Esophagus (tissue), 2 donors: ENCODE measurements at regions not wholly inside any gene's neighbourhood (a gene's known extent, or its start where the extent isn't known, plus 50 kb on each side); places are given as distances from the start of the nearest gene placed in this dataset.

Experiments
- H3K27ac ChIP-seq, 2 donors: one replicate each; pipeline ENCODE4 v1.5.1; 2013; ENCODE audit warnings: low read depth in 2 of 2, mild to moderate bottlenecking in 2 of 2, inconsistent platforms in 1 of 2, low read length in 1 of 2, moderate library complexity in 1 of 2
- H3K27me3 ChIP-seq, 2 donors: one replicate each; pipeline ENCODE4 v1.6.1; 2013; ENCODE audit warnings: low read length in 2 of 2, control low read depth in 1 of 2, mild to moderate bottlenecking in 1 of 2; ENCODE audit not compliant: insufficient read depth in 2 of 2, control insufficient read depth in 1 of 2
- H3K36me3 ChIP-seq, 2 donors: one replicate each; pipeline ENCODE4 v1.6.1; 2013; ENCODE audit warnings: low read length in 1 of 2; ENCODE audit not compliant: control insufficient read depth in 2 of 2, insufficient read depth in 2 of 2
- H3K4me1 ChIP-seq, 2 donors: one replicate each; pipeline ENCODE4 v1.6.1; 2013; ENCODE audit warnings: low read length in 1 of 2; ENCODE audit not compliant: control insufficient read depth in 2 of 2, insufficient read depth in 2 of 2
- H3K4me3 ChIP-seq, 2 donors: one replicate each; pipeline ENCODE4 v1.5.1; 2013; ENCODE audit warnings: low read length in 2 of 2, mild to moderate bottlenecking in 2 of 2, low read depth in 1 of 2, moderate library complexity in 1 of 2
- H3K9me3 ChIP-seq, 2 donors: one replicate each; pipeline ENCODE4 v1.6.1; 2013; ENCODE audit warnings: mild to moderate bottlenecking in 2 of 2, low read depth in 1 of 2, low read length in 1 of 2, moderate library complexity in 1 of 2; ENCODE audit not compliant: control insufficient read depth in 2 of 2, insufficient read depth in 1 of 2
- WGBS, 2 donors: extraction: QIAGEN DNeasy Blood & Tissue Kit; methylation state at CpG; one replicate each; pipeline ENCODE4 v1.1.7; 2013; 5-methylcytosine and 5-hydroxymethylcytosine counted together
- donor health status: healthy with polysubstance abuse.
- donor health status: Bipolar disorder and iron deficiency.

GRCh38 chr4:186934244-186934643, 210.6 kb upstream of the FAT1 start:
- Histone ChIP-seq H3K36me3 (no peaks in the 10 kb centered on the region), H3K9me3 (no peaks in the 10 kb centered on the region), H3K27ac (no peak overlapping the region), H3K4me1 (peaks cover 0 to 2% of the 10 kb centered on the region in 2 donors), H3K27me3 (no peaks in the 10 kb centered on the region), H3K4me3 (no peak overlapping the region)
- 82 to 89% methylated on average over 10 of the region's 10 CpGs for WGBS, 2 donors

GRCh38 chr4:186934841-186935443, 211.3 kb upstream of the FAT1 start:
- Histone ChIP-seq H3K4me3 (no peak overlapping the region), H3K9me3 (no peaks in the 10 kb centered on the region), H3K27me3 (no peaks in the 10 kb centered on the region), H3K4me1 (peaks cover 0 to 2% of the 10 kb centered on the region in 2 donors), H3K27ac (no peak overlapping the region), H3K36me3 (no peaks in the 10 kb centered on the region)
- 88 to 89% methylated on average over 8 of the region's 8 CpGs for WGBS, 2 donors

- Histone ChIP-seq H3K9me3 (no peaks in the 10 kb centered on the region), H3K36me3 (no peaks in the 10 kb centered on the region), H3K27me3 (no peaks in the 10 kb centered on the region), H3K4me1 (peaks cover 0 to 2% of the 10 kb centered on the region in 2 donors), H3K27ac (no peak overlapping the region), H3K4me3 (no peak overlapping the region)
- 74 to 94% methylated on average over 4 of the region's 4 CpGs for WGBS, 2 donors
Measured at GRCh38 chr4:186935901-186936300, 212.2 kb upstream of the FAT1 start.

- H3K9me3 ChIP-seq = no peaks in the 10 kb centered on the region
- H3K27ac ChIP-seq = peak overlapping the region in 1 of 2 donors; percentile 0
- H3K4me3 ChIP-seq = no peak overlapping the region
- H3K4me1 ChIP-seq = peaks cover 0 to 2% of the 10 kb centered on the region in 2 donors
- no peaks in the 10 kb centered on the region for H3K27me3 ChIP-seq
- 28 to 37% methylated on average over 9 of the region's 9 CpGs for WGBS, 2 donors
- no peaks in the 10 kb centered on the region for H3K36me3 ChIP-seq
Measured at GRCh38 chr4:186936496-186937375, 213.1 kb upstream of the FAT1 start.

- no peak overlapping the region for H3K4me3 ChIP-seq
- H3K4me1 ChIP-seq = peaks cover 0 to 2% of the 10 kb centered on the region in 2 donors
- no peaks in the 10 kb centered on the region for H3K27me3 ChIP-seq
- no peaks in the 10 kb centered on the region for H3K36me3 ChIP-seq
- no peaks in the 10 kb centered on the region for H3K9me3 ChIP-seq
- H3K27ac ChIP-seq = no peak overlapping the region
- 71 to 75% methylated on average over 1 of the region's 1 CpG for WGBS, 2 donors
Measured at GRCh38 chr4:186939226-186939625, 215.6 kb upstream of the FAT1 start.

- Histone ChIP-seq H3K36me3 (no peaks in the 10 kb centered on the region), H3K9me3 (no peaks in the 10 kb centered on the region), H3K27ac (no peak overlapping the region), H3K4me1 (peaks cover 0 to 2% of the 10 kb centered on the region in 2 donors), H3K27me3 (no peaks in the 10 kb centered on the region), H3K4me3 (no peak overlapping the region)
Measured at GRCh38 chr4:186939766-186940165, 216.1 kb upstream of the FAT1 start.

GRCh38 chr4:186940476-186940875, 216.8 kb upstream of the FAT1 start:
- Histone ChIP-seq H3K4me1 (peaks cover 0 to 2% of the 10 kb centered on the region in 2 donors), H3K36me3 (no peaks in the 10 kb centered on the region), H3K9me3 (no peaks in the 10 kb centered on the region), H3K27me3 (no peaks in the 10 kb centered on the region), H3K27ac (no peak overlapping the region), H3K4me3 (no peak overlapping the region)
- WGBS, 2 donors = 79 to 89% methylated on average over 2 of the region's 2 CpGs

- whole genome bisulfite sequencing, 2 donors = 53 to 56% methylated on average over 6 of the region's 6 CpGs
- Histone ChIP-seq H3K4me3 (no peak overlapping the region), H3K9me3 (no peaks in the 10 kb centered on the region), H3K36me3 (no peaks in the 10 kb centered on the region), H3K4me1 (peaks cover 0 to 2% of the 10 kb centered on the region in 2 donors), H3K27me3 (no peaks in the 10 kb centered on the region), H3K27ac (no peak overlapping the region)
Measured at GRCh38 chr4:186942758-186943377, 219.2 kb upstream of the FAT1 start.

GRCh38 chr4:186943411-186943810, 219.8 kb upstream of the FAT1 start:
- WGBS, 2 donors = 75 to 79% methylated on average over 2 of the region's 2 CpGs
- no peaks in the 10 kb centered on the region for H3K9me3 ChIP-seq
- H3K27ac ChIP-seq = no peak overlapping the region
- peaks cover 0 to 2% of the 10 kb centered on the region in 2 donors for H3K4me1 ChIP-seq
- H3K36me3 ChIP-seq = no peaks in the 10 kb centered on the region
- no peak overlapping the region for H3K4me3 ChIP-seq
- no peaks in the 10 kb centered on the region for H3K27me3 ChIP-seq
